Tibial nerve (tissue), 4 donors: ENCODE measurements at regions not wholly inside any gene's neighbourhood (a gene's known extent, or its start where the extent isn't known, plus 50 kb on each side); places are given as distances from the start of the nearest gene placed in this dataset.

Experiments used
- DNase-seq, 2 donors: peaks; one replicate each; pipeline ENCODE4 v3.0.0-alpha.2; 2019; ENCODE audit warnings: low spot score in 2 of 2
- H3K27ac ChIP-seq, 4 donors: fragments of 200-600 bp; sonication (generic) in 3 of 4; one replicate each; pipeline ENCODE4 v1.5.1; 2017 to 2019; ENCODE audit warnings: mild to moderate bottlenecking in 1 of 4
- H3K27me3 ChIP-seq, 2 donors: fragments of 200-600 bp; sonication (generic) in 1 of 2; one replicate each; pipeline versions ENCODE4 v1.5.1 to v1.6.0; 2017 to 2019
- H3K36me3 ChIP-seq, 3 donors: fragments of 200-600 bp; sonication (generic); one replicate each; pipeline ENCODE4 v1.5.1; 2018 to 2019
- H3K4me1 ChIP-seq, 4 donors: fragments of 200-600 bp; sonication (generic) in 3 of 4; one replicate each; pipeline ENCODE4 v1.5.1; 2017 to 2019
- H3K4me3 ChIP-seq, 4 donors: fragments of 200-600 bp; sonication (generic) in 3 of 4; one replicate each; pipeline ENCODE4 v1.5.1; 2017 to 2019; ENCODE audit warnings: mild to moderate bottlenecking in 1 of 4, moderate library complexity in 1 of 4
- H3K9me3 ChIP-seq, 4 donors: fragments of 200-600 bp; sonication (generic) in 3 of 4; one replicate each; pipeline ENCODE4 v1.5.1; 2017 to 2019
- EP300 ChIP-seq, 2 donors: sonication (generic); formaldehyde crosslinking; IDR thresholded peaks; one replicate each; pipeline ENCODE4 v1.6.1; 2017; ENCODE audit warnings: antibody characterized with exemption in 2 of 2, mild to moderate bottlenecking in 1 of 2
- POLR2A ChIP-seq, 2 donors: fragments of 450-650 bp; IDR thresholded peaks; one replicate each; pipeline ENCODE4 v1.6.1; 2017; ENCODE audit warnings: antibody characterized with exemption in 2 of 2, mild to moderate bottlenecking in 2 of 2, moderate library complexity in 2 of 2
- WGBS, 2 donors: methylation state at CpG; one replicate each; pipeline ENCODE4 v1.1.5; 2018; 5-methylcytosine and 5-hydroxymethylcytosine counted together
- TF ChIP-seq, protein P1 (sequence below), 5 experiments: fragments of 200-600 bp in 3 of 5; fragments of 450-650 bp in 2 of 5; sonication (generic) in 3 of 5; IDR thresholded peaks; one replicate each; pipeline ENCODE4 v1.5.1; 2016 to 2019; ENCODE audit warnings: antibody characterized with exemption in 5 of 5, mild to moderate bottlenecking in 3 of 5, moderate library complexity in 2 of 5

DNA sequence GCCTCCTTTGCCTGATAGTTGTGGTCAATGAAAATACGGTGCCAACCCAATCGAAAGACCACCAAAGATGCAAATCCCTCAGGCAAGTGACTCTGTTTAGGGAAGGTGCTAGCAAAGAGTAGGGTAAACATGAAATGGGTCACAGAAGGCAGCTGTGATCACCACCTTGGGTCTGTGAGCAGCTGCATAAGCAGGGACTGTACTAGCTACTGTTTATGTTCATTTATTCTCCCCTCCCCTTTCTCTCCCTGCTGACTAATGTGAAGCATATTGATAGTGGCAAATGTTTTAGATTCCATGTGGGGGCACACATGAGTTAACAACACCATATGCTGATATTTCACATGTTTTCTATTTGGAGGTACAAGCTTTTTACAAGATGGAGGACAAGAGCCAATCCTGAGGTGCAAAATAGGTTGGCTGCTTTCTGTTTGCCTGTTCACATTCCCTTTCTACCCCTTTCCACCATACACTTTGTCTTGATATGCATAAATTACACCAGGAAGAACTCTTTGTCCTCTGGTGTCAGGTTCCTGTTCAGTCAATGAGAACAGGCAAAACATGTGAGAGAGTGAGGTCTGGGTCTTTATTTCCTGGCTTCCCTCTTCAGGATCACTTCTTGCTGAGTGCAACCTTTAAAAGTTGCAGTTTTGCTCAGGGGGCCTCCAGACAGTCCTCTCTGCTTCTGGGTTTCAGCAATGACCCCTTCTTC is 71.1 kb downstream of the AVPR1A start:
- DNase-seq = no peak
- TF ChIP-seq, protein P1, sequence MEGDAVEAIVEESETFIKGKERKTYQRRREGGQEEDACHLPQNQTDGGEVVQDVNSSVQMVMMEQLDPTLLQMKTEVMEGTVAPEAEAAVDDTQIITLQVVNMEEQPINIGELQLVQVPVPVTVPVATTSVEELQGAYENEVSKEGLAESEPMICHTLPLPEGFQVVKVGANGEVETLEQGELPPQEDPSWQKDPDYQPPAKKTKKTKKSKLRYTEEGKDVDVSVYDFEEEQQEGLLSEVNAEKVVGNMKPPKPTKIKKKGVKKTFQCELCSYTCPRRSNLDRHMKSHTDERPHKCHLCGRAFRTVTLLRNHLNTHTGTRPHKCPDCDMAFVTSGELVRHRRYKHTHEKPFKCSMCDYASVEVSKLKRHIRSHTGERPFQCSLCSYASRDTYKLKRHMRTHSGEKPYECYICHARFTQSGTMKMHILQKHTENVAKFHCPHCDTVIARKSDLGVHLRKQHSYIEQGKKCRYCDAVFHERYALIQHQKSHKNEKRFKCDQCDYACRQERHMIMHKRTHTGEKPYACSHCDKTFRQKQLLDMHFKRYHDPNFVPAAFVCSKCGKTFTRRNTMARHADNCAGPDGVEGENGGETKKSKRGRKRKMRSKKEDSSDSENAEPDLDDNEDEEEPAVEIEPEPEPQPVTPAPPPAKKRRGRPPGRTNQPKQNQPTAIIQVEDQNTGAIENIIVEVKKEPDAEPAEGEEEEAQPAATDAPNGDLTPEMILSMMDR (IDR thresholded peaks at IDR 0.05) = no peak
- no peak for TF ChIP-seq EP300 (IDR thresholded peaks at IDR 0.05)
- TF ChIP-seq POLR2A (IDR thresholded peaks at IDR 0.05) = no peak
- Histone ChIP-seq H3K4me1 (no peaks in the 10 kb centered on the region), H3K27ac (no peak overlapping the region), H3K27me3 (no peaks in the 10 kb centered on the region), H3K4me3 (no peak overlapping the region), H3K36me3 (no peaks in the 10 kb centered on the region), H3K9me3 (no peaks in the 10 kb centered on the region)
- WGBS, 2 donors = 64 to 85% methylated on average over 2 of the region's 2 CpGs

DNA sequence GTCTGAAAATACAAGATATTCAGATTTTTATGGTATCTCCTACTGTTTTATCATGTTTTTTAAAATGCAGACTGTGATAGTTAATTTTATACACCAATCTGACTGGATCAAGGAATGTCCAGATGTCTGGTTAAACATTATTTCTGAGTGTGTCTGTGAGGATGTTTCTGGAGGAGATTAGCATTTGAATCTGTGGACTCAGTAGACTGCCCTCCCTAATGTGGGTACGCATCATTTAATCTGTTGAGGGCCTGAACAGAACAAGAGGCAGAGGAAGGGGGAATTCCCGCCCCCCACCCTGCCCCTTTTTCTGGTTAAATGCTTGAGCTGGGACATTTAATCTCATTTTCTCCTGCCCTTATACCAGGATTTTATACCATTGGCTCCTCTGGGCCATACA is 72.1 kb downstream of the AVPR1A start:
- Histone ChIP-seq H3K27me3 (no peaks in the 10 kb centered on the region), H3K9me3 (no peaks in the 10 kb centered on the region), H3K4me3 (no peak overlapping the region), H3K4me1 (no peaks in the 10 kb centered on the region), H3K27ac (no peak overlapping the region), H3K36me3 (no peaks in the 10 kb centered on the region)
- WGBS, 2 donors = 97 to 98% methylated on average over 2 of the region's 2 CpGs
- TF ChIP-seq, protein P1 (IDR thresholded peaks at IDR 0.05) = no peak
- TF ChIP-seq POLR2A (IDR thresholded peaks at IDR 0.05) = no peak
- TF ChIP-seq EP300 (IDR thresholded peaks at IDR 0.05) = no peak
- no peak for DNase-seq

DNA sequence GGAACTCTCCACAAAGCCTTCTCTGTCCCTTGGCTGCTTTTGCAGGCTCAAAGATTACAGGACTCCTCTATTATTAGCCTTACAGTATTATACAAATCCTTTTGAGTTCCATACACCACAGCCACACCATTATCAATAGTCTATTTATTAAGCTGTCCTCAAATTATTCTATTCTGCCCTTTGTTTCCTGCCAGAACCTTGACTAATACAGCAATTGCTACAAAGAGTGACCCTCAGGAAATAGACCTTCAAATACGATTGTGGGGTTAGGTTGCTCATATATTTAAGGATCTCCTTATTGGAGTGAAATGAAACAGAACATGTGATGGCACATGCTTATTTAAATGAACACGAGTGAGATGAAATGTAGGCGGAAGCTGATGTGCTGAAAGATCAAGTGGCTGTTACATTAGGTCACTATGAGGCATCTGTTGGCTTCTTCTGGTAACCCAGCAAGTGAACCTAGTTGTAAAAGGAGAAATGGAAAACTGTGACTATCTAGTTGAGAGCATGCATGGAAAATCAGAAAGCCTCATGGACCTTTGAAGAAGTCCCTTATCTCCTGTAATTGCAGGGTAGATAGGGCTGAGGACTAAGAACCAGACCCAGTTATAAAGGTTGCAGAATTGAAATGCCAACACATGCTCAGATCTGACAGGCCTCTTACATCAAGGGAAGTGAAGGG is 75.5 kb downstream of the AVPR1A start:
- H3K27ac ChIP-seq = no peak overlapping the region
- H3K4me3 ChIP-seq = no peak overlapping the region
- no peaks in the 10 kb centered on the region for H3K36me3 ChIP-seq
- DNase-seq = no peak
- H3K4me1 ChIP-seq = no peaks in the 10 kb centered on the region
- TF ChIP-seq, protein P1 (IDR thresholded peaks at IDR 0.05) = no peak
- TF ChIP-seq EP300 (IDR thresholded peaks at IDR 0.05) (no peak), POLR2A (IDR thresholded peaks at IDR 0.05) (no peak)
- 57 to 62% methylated on average over 3 of the region's 3 CpGs for WGBS, 2 donors
- H3K9me3 ChIP-seq = no peaks in the 10 kb centered on the region
- H3K27me3 ChIP-seq = no peaks in the 10 kb centered on the region

DNA sequence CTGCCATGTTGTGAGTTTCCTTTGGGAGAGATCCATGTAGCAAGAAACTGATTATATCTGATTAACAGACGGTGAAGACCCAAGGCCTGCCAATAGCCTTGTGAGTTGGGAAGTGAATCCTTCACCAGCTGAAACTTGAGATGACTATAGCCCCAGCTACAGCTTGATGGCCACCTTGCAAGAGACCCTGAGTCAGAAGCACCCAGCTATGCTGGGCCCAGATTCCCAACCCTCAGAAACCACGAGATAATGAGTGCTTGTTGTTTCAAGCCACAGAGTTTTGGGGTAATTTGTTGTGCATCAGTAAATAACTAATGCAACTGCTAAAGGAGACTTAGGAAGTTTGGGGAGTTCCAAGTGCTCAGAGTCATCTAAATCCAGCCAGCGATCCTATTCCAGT is 80.3 kb downstream of the AVPR1A start:
- no peak overlapping the region for H3K27ac ChIP-seq
- TF ChIP-seq EP300 (IDR thresholded peaks at IDR 0.05) = no peak
- TF ChIP-seq, protein P1 (IDR thresholded peaks at IDR 0.05) = no peak
- no peak for TF ChIP-seq POLR2A (IDR thresholded peaks at IDR 0.05)
- no peaks in the 10 kb centered on the region for H3K4me1 ChIP-seq
- H3K27me3 ChIP-seq = no peaks in the 10 kb centered on the region
- no peaks in the 10 kb centered on the region for H3K9me3 ChIP-seq
- no peak for DNase-seq
- no peak overlapping the region for H3K4me3 ChIP-seq
- no peaks in the 10 kb centered on the region for H3K36me3 ChIP-seq
- 68 to 91% methylated on average over 3 of the region's 3 CpGs for WGBS, 2 donors

DNA sequence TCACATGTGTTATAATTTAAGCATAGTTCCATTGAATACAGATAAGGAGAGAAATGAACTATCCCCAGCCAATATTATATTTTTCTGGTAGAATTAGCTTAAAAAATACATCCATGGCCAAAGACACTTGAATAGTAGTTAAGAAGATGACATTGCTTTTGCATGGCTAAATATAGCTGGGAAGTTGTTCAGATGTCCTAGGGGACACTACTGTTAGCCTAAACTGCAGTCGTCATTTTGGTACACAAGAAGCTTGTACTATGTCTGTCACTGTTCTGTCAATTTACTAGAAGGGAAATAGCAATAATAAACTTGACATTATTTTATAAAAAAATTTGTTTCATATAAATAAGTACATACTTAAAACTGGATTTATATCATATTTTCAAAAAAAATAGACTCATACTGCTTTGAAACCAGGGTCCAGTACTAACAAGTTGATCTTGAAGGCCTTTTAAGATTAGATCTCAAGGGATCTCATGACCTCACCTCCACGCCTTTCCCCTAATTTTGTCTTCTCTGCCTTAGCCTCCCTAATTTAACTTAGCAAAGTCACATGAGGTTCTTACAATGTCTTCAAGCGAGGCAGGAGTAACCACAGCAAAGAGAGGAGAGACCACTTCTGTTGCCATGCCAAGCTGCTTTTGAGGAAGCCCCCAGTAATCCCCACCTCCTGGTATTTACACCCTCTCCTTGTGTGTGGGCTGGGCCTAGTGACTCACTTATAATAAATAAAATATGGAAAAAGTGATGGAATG is 81.0 kb downstream of the AVPR1A start:
- no peak for DNase-seq
- Histone ChIP-seq H3K27ac (no peak overlapping the region), H3K27me3 (no peaks in the 10 kb centered on the region), H3K4me1 (no peaks in the 10 kb centered on the region), H3K9me3 (no peaks in the 10 kb centered on the region), H3K4me3 (no peak overlapping the region), H3K36me3 (no peaks in the 10 kb centered on the region)
- 67 to 77% methylated on average over 3 of the region's 3 CpGs for WGBS, 2 donors
- TF ChIP-seq EP300 (IDR thresholded peaks at IDR 0.05) = no peak
- TF ChIP-seq POLR2A (IDR thresholded peaks at IDR 0.05) = no peak
- TF ChIP-seq, protein P1 (IDR thresholded peaks at IDR 0.05) = no peak
